Astrocyte (in vitro differentiated cells and primary cell): ENCODE measurements at regions not wholly inside any gene's neighbourhood (a gene's known extent, or its start where the extent isn't known, plus 50 kb on each side); places are given as distances from the start of the nearest gene placed in this dataset.

Source experiments
- DNase-seq: peaks from one replicate; pipeline ENCODE4 v3.0.0-alpha.2; 2010; ENCODE audit warnings: low read depth
- FAIRE-seq: peaks from 2 replicates; lab custom pipeline; 2011; peaks lifted over from hg19 to GRCh38; lab: Jason Lieb, UNC
- H2AFZ ChIP-seq: 2 replicates; pipeline ENCODE4 v1.6.0; 2012; ENCODE audit warnings: low read depth, low read length, inconsistent platforms
- H3K27ac ChIP-seq: 2 replicates; pipeline ENCODE4 v1.5.1; 2011; ENCODE audit warnings: low read depth, low read length, inconsistent platforms
- H3K27me3 ChIP-seq: 2 replicates; pipeline ENCODE4 v1.6.0; 2011; ENCODE audit warnings: low read length, inconsistent platforms; ENCODE audit not compliant: insufficient read depth
- H3K36me3 ChIP-seq: 2 replicates; pipeline ENCODE4 v1.5.1; 2011; ENCODE audit warnings: low read length, inconsistent platforms; ENCODE audit not compliant: insufficient read depth
- H3K4me1 ChIP-seq: 2 replicates; pipeline ENCODE4 v1.5.1; 2011; ENCODE audit warnings: low read length, inconsistent platforms; ENCODE audit not compliant: insufficient read depth
- H3K4me2 ChIP-seq: 2 replicates; pipeline ENCODE4 v1.6.0; 2012; ENCODE audit warnings: low read length, inconsistent platforms
- H3K4me3 ChIP-seq: 2 replicates; pipeline ENCODE4 v1.5.1; 2011; ENCODE audit warnings: low read depth, mild to moderate bottlenecking, low read length, inconsistent platforms; ENCODE audit not compliant: insufficient read depth
- H3K79me2 ChIP-seq: 2 replicates; pipeline ENCODE4 v1.6.0; 2012; ENCODE audit warnings: mild to moderate bottlenecking, low read length, inconsistent platforms; ENCODE audit not compliant: insufficient read depth
- H3K9ac ChIP-seq: 2 replicates; pipeline ENCODE4 v1.6.0; 2012; ENCODE audit warnings: mild to moderate bottlenecking, low read length, inconsistent platforms
- H3K9me3 ChIP-seq: 2 replicates; pipeline ENCODE4 v1.5.1; 2012; ENCODE audit warnings: low read depth, mild to moderate bottlenecking, low read length, inconsistent platforms; ENCODE audit not compliant: insufficient read depth
- H4K20me1 ChIP-seq: 2 replicates; pipeline ENCODE4 v1.6.0; 2012; ENCODE audit warnings: low read length, inconsistent platforms; ENCODE audit not compliant: insufficient read depth
- H3K27ac Mint-ChIP-seq: one replicate; pipeline ENCODE4 v1.8.0; 2021; ENCODE audit warnings: mild to moderate bottlenecking, mixed read lengths; ENCODE audit not compliant: unreplicated experiment
- H3K27me3 Mint-ChIP-seq: one replicate; pipeline ENCODE4 v1.8.0; 2021; ENCODE audit warnings: low read depth, mixed read lengths; ENCODE audit not compliant: unreplicated experiment
- H3K36me3 Mint-ChIP-seq: one replicate; pipeline ENCODE4 v1.8.0; 2021; ENCODE audit warnings: low read depth, mixed read lengths; ENCODE audit not compliant: unreplicated experiment
- H3K4me1 Mint-ChIP-seq: one replicate; pipeline ENCODE4 v1.8.0; 2021; ENCODE audit warnings: low read depth, mixed read lengths; ENCODE audit not compliant: unreplicated experiment
- H3K4me3 Mint-ChIP-seq: one replicate; pipeline ENCODE4 v1.8.0; 2021; ENCODE audit warnings: mild to moderate bottlenecking, moderate library complexity, mixed read lengths; ENCODE audit not compliant: unreplicated experiment
- H3K9me3 Mint-ChIP-seq: one replicate; pipeline ENCODE4 v1.8.0; 2021; ENCODE audit warnings: mild to moderate bottlenecking, mixed read lengths; ENCODE audit not compliant: unreplicated experiment
- EZH2 ChIP-seq: IDR thresholded peaks from 2 replicates; pipeline ENCODE4 v1.6.1; 2012; ENCODE audit warnings: mild to moderate bottlenecking, low read length, inconsistent platforms; ENCODE audit not compliant: insufficient read depth
- TF ChIP-seq, protein P1 (sequence below): IDR thresholded peaks from 2 replicates; pipeline ENCODE4 v1.5.1; 2011; ENCODE audit warnings: low read depth, mild to moderate bottlenecking, inconsistent platforms, low read length, moderate library complexity; ENCODE audit not compliant: insufficient read depth

GRCh38 chr5:162824360-162824759 lies 613.0 kb upstream of the CCNG1 start:
- TF ChIP-seq EZH2, result no peak
- TF ChIP-seq, protein P1, sequence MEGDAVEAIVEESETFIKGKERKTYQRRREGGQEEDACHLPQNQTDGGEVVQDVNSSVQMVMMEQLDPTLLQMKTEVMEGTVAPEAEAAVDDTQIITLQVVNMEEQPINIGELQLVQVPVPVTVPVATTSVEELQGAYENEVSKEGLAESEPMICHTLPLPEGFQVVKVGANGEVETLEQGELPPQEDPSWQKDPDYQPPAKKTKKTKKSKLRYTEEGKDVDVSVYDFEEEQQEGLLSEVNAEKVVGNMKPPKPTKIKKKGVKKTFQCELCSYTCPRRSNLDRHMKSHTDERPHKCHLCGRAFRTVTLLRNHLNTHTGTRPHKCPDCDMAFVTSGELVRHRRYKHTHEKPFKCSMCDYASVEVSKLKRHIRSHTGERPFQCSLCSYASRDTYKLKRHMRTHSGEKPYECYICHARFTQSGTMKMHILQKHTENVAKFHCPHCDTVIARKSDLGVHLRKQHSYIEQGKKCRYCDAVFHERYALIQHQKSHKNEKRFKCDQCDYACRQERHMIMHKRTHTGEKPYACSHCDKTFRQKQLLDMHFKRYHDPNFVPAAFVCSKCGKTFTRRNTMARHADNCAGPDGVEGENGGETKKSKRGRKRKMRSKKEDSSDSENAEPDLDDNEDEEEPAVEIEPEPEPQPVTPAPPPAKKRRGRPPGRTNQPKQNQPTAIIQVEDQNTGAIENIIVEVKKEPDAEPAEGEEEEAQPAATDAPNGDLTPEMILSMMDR, result no peak
- H3K9ac ChIP-seq, result no peak overlapping the region
- H3K36me3 ChIP-seq, result no peaks in the 10 kb centered on the region
- Mint-ChIP-seq H3K4me3 (no peak overlapping the region), H3K4me1 (no peaks in the 10 kb centered on the region), H3K36me3 (no peaks in the 10 kb centered on the region), H3K27me3 (no peaks in the 10 kb centered on the region), H3K9me3 (no peaks in the 10 kb centered on the region), H3K27ac (no peak overlapping the region)
- no peak overlapping the region for H3K27ac ChIP-seq
- DNase-seq, result no peak
- H2AFZ ChIP-seq, result no peak overlapping the region
- H3K9me3 ChIP-seq, result no peaks in the 10 kb centered on the region
- H3K4me3 ChIP-seq, result no peak overlapping the region
- H3K4me1 ChIP-seq, result no peaks in the 10 kb centered on the region
- no peaks in the 10 kb centered on the region for H3K79me2 ChIP-seq
- no peak overlapping the region for H3K4me2 ChIP-seq
- no peaks in the 10 kb centered on the region for H4K20me1 ChIP-seq
- H3K27me3 ChIP-seq, result no peaks in the 10 kb centered on the region
- no peak for FAIRE-seq

DNA sequence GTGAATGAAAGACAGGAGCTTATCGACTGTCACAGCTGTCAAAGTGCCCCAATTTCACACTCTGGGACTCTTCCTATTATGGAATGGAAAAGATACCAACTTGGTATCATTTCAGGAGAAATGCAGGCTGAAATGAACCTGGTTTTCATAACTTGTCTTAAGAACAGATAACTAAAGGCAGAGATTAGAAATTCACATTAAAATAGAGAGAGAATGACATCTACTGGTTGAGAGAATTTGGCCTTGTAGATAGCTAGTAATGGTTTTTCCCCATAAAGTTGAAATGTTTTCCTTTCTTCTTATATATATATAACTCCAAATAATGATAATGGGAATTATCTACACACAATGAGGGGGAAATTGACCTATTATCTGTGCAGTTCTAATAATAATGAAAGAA lies 600.2 kb upstream of the CCNG1 start:
- Mint-ChIP-seq H3K9me3 (peaks cover 2% of the 10 kb centered on the region), H3K4me1 (no peaks in the 10 kb centered on the region), H3K4me3 (no peak overlapping the region), H3K36me3 (no peaks in the 10 kb centered on the region), H3K27me3 (no peaks in the 10 kb centered on the region), H3K27ac (no peak overlapping the region)
- Histone ChIP-seq H3K27ac (no peak overlapping the region), H3K9ac (no peak overlapping the region), H3K27me3 (no peaks in the 10 kb centered on the region), H4K20me1 (no peaks in the 10 kb centered on the region), H3K79me2 (no peaks in the 10 kb centered on the region), H3K4me3 (no peak overlapping the region), H3K9me3 (peaks cover 5% of the 10 kb centered on the region), H2AFZ (no peak overlapping the region), H3K4me1 (no peaks in the 10 kb centered on the region), H3K4me2 (no peak overlapping the region), H3K36me3 (no peaks in the 10 kb centered on the region)
- DNase-seq (no peak), FAIRE-seq (no peak)
- no peak for TF ChIP-seq EZH2
- TF ChIP-seq, protein P1, result no peak

GRCh38 chr5:162842727-162843126 lies 594.7 kb upstream of the CCNG1 start:
- Histone ChIP-seq H3K36me3 (no peaks in the 10 kb centered on the region), H3K4me3 (no peak overlapping the region), H3K4me1 (no peaks in the 10 kb centered on the region), H3K4me2 (no peak overlapping the region), H3K27me3 (no peaks in the 10 kb centered on the region), H3K27ac (no peak overlapping the region), H3K79me2 (no peaks in the 10 kb centered on the region), H3K9ac (no peak overlapping the region), H3K9me3 (peaks cover 5% of the 10 kb centered on the region), H4K20me1 (no peaks in the 10 kb centered on the region), H2AFZ (no peak overlapping the region)
- Mint-ChIP-seq H3K27ac (no peak overlapping the region), H3K9me3 (no peaks in the 10 kb centered on the region), H3K4me3 (no peak overlapping the region), H3K36me3 (no peaks in the 10 kb centered on the region), H3K27me3 (no peaks in the 10 kb centered on the region), H3K4me1 (no peaks in the 10 kb centered on the region)
- no peak for FAIRE-seq
- TF ChIP-seq, protein P1, result no peak
- TF ChIP-seq EZH2, result no peak
- no peak for DNase-seq
